SU-DHL-6 (cell line): ENCODE measurements at regions not wholly inside any gene's neighbourhood (a gene's known extent, or its start where the extent isn't known, plus 50 kb on each side); places are given as distances from the start of the nearest gene placed in this dataset.

Experiments
- H2AFZ ChIP-seq: fragments of 200-600 bp; sonication (generic); 2 replicates; pipeline ENCODE4 v1.6.1; 2014; ENCODE audit warnings: low read depth, mild to moderate bottlenecking, moderate library complexity, mixed read lengths, antibody characterized with exemption, low read length; ENCODE audit not compliant: severe bottlenecking
- H3F3A ChIP-seq: fragments of 200-600 bp; shearing (Covaris generic); 2 replicates; pipeline ENCODE4 v1.6.0; 2016; ENCODE audit warnings: antibody characterized with exemption, mild to moderate bottlenecking; ENCODE audit not compliant: insufficient read depth
- H3K27ac ChIP-seq: fragments of 200-600 bp; sonication (generic); 2 replicates; pipeline ENCODE4 v1.5.1; 2016; ENCODE audit warnings: low read depth, mild to moderate bottlenecking, low read length, moderate library complexity, mixed read lengths
- H3K27me3 ChIP-seq: fragments of 200-600 bp; sonication (generic), shearing (Covaris generic); 2 replicates; pipeline ENCODE4 v1.6.0; 2014; ENCODE audit warnings: mild to moderate bottlenecking, low read length
- H3K36me3 ChIP-seq: fragments of 200-600 bp; sonication (generic); 2 replicates; pipeline ENCODE4 v1.6.1; 2014; ENCODE audit warnings: mild to moderate bottlenecking, low read length, mixed read lengths
- H3K4me2 ChIP-seq: fragments of 300-600, 200-600 bp; shearing (Covaris generic), sonication (generic); 2 replicates; pipeline ENCODE4 v1.6.0; 2014; ENCODE audit warnings: low read length, low read depth, mild to moderate bottlenecking; ENCODE audit not compliant: poor library complexity, severe bottlenecking
- H3K4me3 ChIP-seq: fragments of 200-600 bp; sonication (generic); 2 replicates; pipeline ENCODE4 v1.5.1; 2014; ENCODE audit warnings: antibody characterized with exemption, low read length, mild to moderate bottlenecking, mixed read lengths; ENCODE audit not compliant: insufficient read depth, poor library complexity, severe bottlenecking
- H3K79me2 ChIP-seq: fragments of 200-600 bp; sonication (generic); 2 replicates; pipeline ENCODE4 v1.6.1; 2014; ENCODE audit warnings: mild to moderate bottlenecking, low read length, moderate library complexity; ENCODE audit not compliant: insufficient read depth
- H3K9ac ChIP-seq: fragments of 200-600 bp; sonication (generic); 2 replicates; pipeline ENCODE4 v1.7.0; 2014; ENCODE audit warnings: mild to moderate bottlenecking, low read length
- H3K9me2 ChIP-seq: fragments of 200-600 bp; sonication (generic); replicated peaks from 2 replicates; pipeline ENCODE4 v1.6.1; 2014; ENCODE audit warnings: low read length; ENCODE audit not compliant: insufficient read depth
- H3K9me3 ChIP-seq: fragments of 200-600 bp; sonication (generic); 2 replicates; pipeline ENCODE4 v1.6.1; 2014; ENCODE audit warnings: low read length, mixed read lengths; ENCODE audit not compliant: insufficient read depth
- H4K20me1 ChIP-seq: fragments of 200-600 bp; sonication (generic); 2 replicates; pipeline ENCODE4 v1.6.1; 2014; ENCODE audit warnings: low read depth, mild to moderate bottlenecking, antibody characterized with exemption, low read length, moderate library complexity, mixed read lengths
- EZH2phosphoT487 ChIP-seq: fragments of 200-600 bp; sonication (generic), shearing (Covaris generic); conservative IDR thresholded peaks from 2 replicates; pipeline ENCODE4 v1.6.1; 2018; ENCODE audit warnings: mild to moderate bottlenecking, antibody characterized with exemption, low read length, moderate library complexity, mixed read lengths
- TF ChIP-seq, protein P1 (sequence below): fragments of 200-600 bp; sonication (generic); IDR thresholded peaks from one replicate; pipeline ENCODE4 v1.5.1; 2017; ENCODE audit warnings: antibody characterized with exemption, mild to moderate bottlenecking, low read length, moderate library complexity; ENCODE audit not compliant: insufficient read depth, poor library complexity, severe bottlenecking

GRCh38 chr3:127464642-127465041 lies 125.9 kb downstream of the TPRA1 start:
- Histone ChIP-seq H3F3A (no peaks in the 10 kb centered on the region), H3K9me3 (no peaks in the 10 kb centered on the region), H3K4me3 (no peak overlapping the region), H3K79me2 (no peaks in the 10 kb centered on the region), H3K27ac (no peak overlapping the region), H3K9ac (no peak overlapping the region), H4K20me1 (no peaks in the 10 kb centered on the region), H3K9me2 (no peaks in the 10 kb centered on the region), H3K4me2 (no peak overlapping the region), H2AFZ (no peak overlapping the region), H3K36me3 (no peaks in the 10 kb centered on the region), H3K27me3 (no peaks in the 10 kb centered on the region)
- TF ChIP-seq, protein P1, sequence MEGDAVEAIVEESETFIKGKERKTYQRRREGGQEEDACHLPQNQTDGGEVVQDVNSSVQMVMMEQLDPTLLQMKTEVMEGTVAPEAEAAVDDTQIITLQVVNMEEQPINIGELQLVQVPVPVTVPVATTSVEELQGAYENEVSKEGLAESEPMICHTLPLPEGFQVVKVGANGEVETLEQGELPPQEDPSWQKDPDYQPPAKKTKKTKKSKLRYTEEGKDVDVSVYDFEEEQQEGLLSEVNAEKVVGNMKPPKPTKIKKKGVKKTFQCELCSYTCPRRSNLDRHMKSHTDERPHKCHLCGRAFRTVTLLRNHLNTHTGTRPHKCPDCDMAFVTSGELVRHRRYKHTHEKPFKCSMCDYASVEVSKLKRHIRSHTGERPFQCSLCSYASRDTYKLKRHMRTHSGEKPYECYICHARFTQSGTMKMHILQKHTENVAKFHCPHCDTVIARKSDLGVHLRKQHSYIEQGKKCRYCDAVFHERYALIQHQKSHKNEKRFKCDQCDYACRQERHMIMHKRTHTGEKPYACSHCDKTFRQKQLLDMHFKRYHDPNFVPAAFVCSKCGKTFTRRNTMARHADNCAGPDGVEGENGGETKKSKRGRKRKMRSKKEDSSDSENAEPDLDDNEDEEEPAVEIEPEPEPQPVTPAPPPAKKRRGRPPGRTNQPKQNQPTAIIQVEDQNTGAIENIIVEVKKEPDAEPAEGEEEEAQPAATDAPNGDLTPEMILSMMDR: no peak
- TF ChIP-seq EZH2phosphoT487: no peak

DNA sequence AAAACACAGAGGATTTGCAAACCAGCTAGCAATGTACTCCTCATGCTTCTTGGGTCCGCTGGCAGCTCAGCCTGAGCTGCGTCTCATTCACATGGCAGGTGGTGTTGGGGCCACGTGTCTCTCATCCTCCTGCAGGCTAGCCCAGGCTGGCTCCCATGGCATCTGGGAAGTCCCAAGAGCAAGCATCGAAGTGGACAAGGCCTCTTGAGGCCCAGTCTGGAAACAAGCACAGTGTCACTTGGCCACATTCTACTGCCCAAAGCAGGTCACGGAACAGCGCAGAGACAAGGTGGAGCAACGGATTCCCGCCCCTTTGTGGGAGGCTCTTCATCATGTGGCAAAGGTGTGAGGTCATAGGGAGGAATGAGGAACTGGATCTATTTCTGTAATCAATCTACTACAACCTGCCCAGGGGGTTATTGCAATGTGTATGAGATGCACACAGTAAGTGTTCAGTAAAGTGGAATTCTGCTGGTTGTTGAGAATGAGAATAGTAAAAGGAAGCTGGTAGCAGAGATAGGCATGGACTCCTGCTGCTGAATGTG lies 128.3 kb downstream of the TPRA1 start:
- Histone ChIP-seq H3K9ac (no peak overlapping the region), H3K4me3 (no peak overlapping the region), H3F3A (no peaks in the 10 kb centered on the region), H3K9me3 (no peaks in the 10 kb centered on the region), H3K27ac (no peak overlapping the region), H3K79me2 (no peaks in the 10 kb centered on the region), H3K27me3 (no peaks in the 10 kb centered on the region), H3K4me2 (no peak overlapping the region), H2AFZ (no peak overlapping the region), H3K36me3 (no peaks in the 10 kb centered on the region), H3K9me2 (no peaks in the 10 kb centered on the region), H4K20me1 (no peaks in the 10 kb centered on the region)
- TF ChIP-seq EZH2phosphoT487: no peak
- TF ChIP-seq, protein P1: no peak

DNA sequence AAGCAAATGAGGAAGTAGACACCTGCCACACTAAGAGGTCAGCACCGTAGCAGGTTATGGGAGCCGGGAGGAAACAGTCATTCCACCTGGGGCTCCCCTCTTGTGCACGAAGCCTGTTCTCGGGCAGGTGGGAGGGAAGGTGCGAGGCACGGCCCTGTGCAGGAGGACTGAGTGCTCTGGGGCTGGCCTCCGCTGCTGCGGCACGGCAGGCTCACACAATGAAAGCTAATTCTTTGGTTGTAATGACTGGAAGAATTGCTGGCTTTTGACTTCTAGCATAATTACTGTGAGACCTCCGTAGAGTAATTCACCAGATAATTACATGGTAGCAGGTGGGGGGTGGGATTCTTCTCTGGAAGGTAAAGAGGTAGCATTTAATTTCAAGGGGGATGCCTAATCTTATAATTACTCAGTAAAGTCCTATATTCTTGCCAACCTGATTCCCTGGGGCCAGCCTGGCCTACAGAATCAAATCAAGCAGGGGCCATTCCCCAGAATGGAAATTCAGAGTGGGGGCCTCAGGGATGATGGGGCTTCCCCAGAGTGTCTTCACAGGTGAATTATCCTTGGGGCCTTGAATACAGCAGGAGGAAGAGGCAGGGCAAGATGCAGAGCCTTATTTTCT lies 129.1 kb downstream of the TPRA1 start:
- H3K9me3 ChIP-seq: no peaks in the 10 kb centered on the region
- H3K27me3 ChIP-seq: no peaks in the 10 kb centered on the region
- no peaks in the 10 kb centered on the region for H4K20me1 ChIP-seq
- no peak overlapping the region for H3K4me2 ChIP-seq
- no peak for TF ChIP-seq EZH2phosphoT487
- TF ChIP-seq, protein P1: no peak
- H3K9me2 ChIP-seq: no peaks in the 10 kb centered on the region
- H3K79me2 ChIP-seq: no peaks in the 10 kb centered on the region
- H3K27ac ChIP-seq: no peak overlapping the region
- H3K9ac ChIP-seq: no peak overlapping the region
- no peak overlapping the region for H3K4me3 ChIP-seq
- H3F3A ChIP-seq: no peaks in the 10 kb centered on the region
- no peak overlapping the region for H2AFZ ChIP-seq
- H3K36me3 ChIP-seq: no peaks in the 10 kb centered on the region
